GM21619 (cell line): ENCODE measurements at regions not wholly inside any gene's neighbourhood (a gene's known extent, or its start where the extent isn't known, plus 50 kb on each side); places are given as distances from the start of the nearest gene placed in this dataset.
A peak's percentile ranks its signal among the peaks of the same experiment; 100 is the strongest.

Experiments used
- ATAC-seq: cut with Tn5 transposase; IDR thresholded peaks from one replicate; pipeline ENCODE4 v1.9.1; 2021; ENCODE audit not compliant: unreplicated experiment

- no peak for ATAC-seq
Observed at GRCh38 chr3:116848248-116848829, 138.8 kb downstream of the TUSC7 start.

- no peak for ATAC-seq
Observed at GRCh38 chr3:116849261-116849688, 139.7 kb downstream of the TUSC7 start.

- no peak for ATAC-seq
Observed at GRCh38 chr3:116852803-116853202, 143.2 kb downstream of the TUSC7 start.

- no peak for ATAC-seq
Observed at GRCh38 chr3:116863270-116863770, 153.7 kb downstream of the TUSC7 start.

GRCh38 chr3:116863822-116864589 lies 154.4 kb downstream of the TUSC7 start:
- ATAC-seq, result peak; percentile 45

GRCh38 chr3:116864590-116864927 lies 155.0 kb downstream of the TUSC7 start:
- ATAC-seq, result no peak

GRCh38 chr3:116870379-116870778 lies 160.8 kb downstream of the TUSC7 start:
- ATAC-seq, result no peak

- no peak for ATAC-seq
Observed at GRCh38 chr3:116871905-116872304, 162.3 kb downstream of the TUSC7 start.

- no peak for ATAC-seq
Observed at GRCh38 chr3:116872688-116873087, 163.1 kb downstream of the TUSC7 start.

- no peak for ATAC-seq
Observed at GRCh38 chr3:116873142-116873541, 163.6 kb downstream of the TUSC7 start.

GRCh38 chr3:116877968-116878367 lies 168.4 kb downstream of the TUSC7 start:
- peak; percentile 93 for ATAC-seq

GRCh38 chr3:116886202-116886893 lies 176.8 kb downstream of the TUSC7 start:
- peak; percentile 92 for ATAC-seq

GRCh38 chr3:116896116-116896515 lies 186.5 kb downstream of the TUSC7 start:
- ATAC-seq, result no peak

- ATAC-seq, result no peak
Observed at GRCh38 chr3:116897382-116897781, 187.8 kb downstream of the TUSC7 start.

- ATAC-seq, result no peak
Observed at GRCh38 chr3:116899253-116899652, 189.7 kb downstream of the TUSC7 start.

- no peak for ATAC-seq
Observed at GRCh38 chr3:116905334-116905733, 195.8 kb downstream of the TUSC7 start.

- no peak for ATAC-seq
Observed at GRCh38 chr3:116905794-116906193, 196.2 kb downstream of the TUSC7 start.

GRCh38 chr3:116912116-116912515 lies 202.5 kb downstream of the TUSC7 start:
- no peak for ATAC-seq

GRCh38 chr3:116914004-116914403 lies 204.4 kb downstream of the TUSC7 start:
- no peak for ATAC-seq

GRCh38 chr3:116916836-116917235 lies 207.3 kb downstream of the TUSC7 start:
- ATAC-seq, result no peak

GRCh38 chr3:116920826-116921610 lies 211.4 kb downstream of the TUSC7 start:
- ATAC-seq, result no peak
